GM23338 (cell line): ENCODE measurements at regions not wholly inside any gene's neighbourhood (a gene's known extent, or its start where the extent isn't known, plus 50 kb on each side); places are given as distances from the start of the nearest gene placed in this dataset.

Experiments
- ATAC-seq: fragments of 200-7000 bp; cut with Tn5 transposase; 3 replicates; pipeline ENCODE4 v1.9.1; 2020
- DNase-seq: peaks from one replicate; pipeline ENCODE4 v3.0.0-alpha.2; 2015; ENCODE audit warnings: low spot score
- H2AFZ ChIP-seq: fragments of 200-600 bp; sonication (generic); 2 replicates; pipeline ENCODE4 v1.8.0; 2016; ENCODE audit warnings: antibody characterized with exemption, mild to moderate bottlenecking, moderate library complexity
- H3F3A ChIP-seq: fragments of 200-600 bp; sonication (generic); replicated peaks from 2 replicates; pipeline ENCODE4 v1.8.0; 2017; ENCODE audit warnings: antibody characterized with exemption, mixed run types, low read depth
- H3K27ac ChIP-seq: fragments of 200-600 bp; sonication (generic); 2 replicates; pipeline ENCODE4 v1.6.1; 2016; ENCODE audit warnings: low read depth
- H3K27me3 ChIP-seq: fragments of 200-600 bp; sonication (generic); 2 replicates; pipeline ENCODE4 v1.8.0; 2016; ENCODE audit warnings: mild to moderate bottlenecking, mixed run types, moderate library complexity; ENCODE audit not compliant: insufficient read depth
- H3K36me3 ChIP-seq: fragments of 200-600 bp; sonication (generic); 2 replicates; pipeline ENCODE4 v1.8.0; 2016; ENCODE audit warnings: mild to moderate bottlenecking; ENCODE audit not compliant: insufficient read depth
- H3K4me1 ChIP-seq: fragments of 200-600 bp; sonication (generic); 2 replicates; pipeline ENCODE4 v1.8.0; 2016; ENCODE audit warnings: mild to moderate bottlenecking, moderate library complexity; ENCODE audit not compliant: insufficient read depth
- H3K4me2 ChIP-seq: fragments of 200-600 bp; sonication (generic); 2 replicates; pipeline ENCODE4 v1.7.1; 2017; ENCODE audit warnings: mixed run types
- H3K4me3 ChIP-seq: fragments of 200-600 bp; sonication (generic); 2 replicates; pipeline ENCODE4 v1.6.1; 2016; ENCODE audit warnings: mixed run types
- H3K79me2 ChIP-seq: fragments of 200-600 bp; sonication (generic); replicated peaks from 2 replicates; pipeline ENCODE4 v1.8.0; 2017; ENCODE audit warnings: mild to moderate bottlenecking; ENCODE audit not compliant: insufficient read depth
- H3K9me2 ChIP-seq: fragments of 200-600 bp; sonication (generic); 2 replicates; pipeline ENCODE4 v1.8.0; 2017; ENCODE audit not compliant: insufficient read depth
- H4K20me1 ChIP-seq: fragments of 200-600 bp; sonication (generic); replicated peaks from 2 replicates; pipeline ENCODE4 v1.8.0; 2017; ENCODE audit warnings: mild to moderate bottlenecking; ENCODE audit not compliant: insufficient read depth
- H3K27ac Mint-ChIP-seq: 2 replicates; pipeline ENCODE4 v1.8.0; 2020; ENCODE audit warnings: inconsistent platforms, mild to moderate bottlenecking, moderate library complexity, mixed read lengths
- H3K27me3 Mint-ChIP-seq: 3 replicates; pipeline ENCODE4 v1.8.0; 2022; ENCODE audit warnings: low read depth, mild to moderate bottlenecking, moderate library complexity, mixed read lengths, inconsistent platforms; ENCODE audit not compliant: insufficient read depth, poor library complexity
- H3K36me3 Mint-ChIP-seq: 3 replicates; pipeline ENCODE4 v1.8.0; 2021; ENCODE audit warnings: low read depth, mild to moderate bottlenecking, inconsistent platforms, moderate library complexity, mixed read lengths
- H3K4me1 Mint-ChIP-seq: 3 replicates; pipeline ENCODE4 v1.8.0; 2020; ENCODE audit warnings: mild to moderate bottlenecking, inconsistent platforms, mixed read lengths
- H3K4me3 Mint-ChIP-seq: 3 replicates; pipeline ENCODE4 v1.8.0; 2021; ENCODE audit warnings: moderate library complexity, mild to moderate bottlenecking, inconsistent platforms, mixed read lengths
- H3K9me3 Mint-ChIP-seq: 3 replicates; pipeline ENCODE4 v1.8.0; 2020; ENCODE audit warnings: moderate library complexity, mild to moderate bottlenecking, inconsistent platforms, mixed read lengths
- CREB1 ChIP-seq: fragments of 250-450 bp; sonication (Bioruptor Pico); IDR thresholded peaks from 2 replicates; pipeline ENCODE4 v1.5.0; 2020; ENCODE audit warnings: low read depth, mild to moderate bottlenecking, moderate library complexity
- CTCF ChIP-seq, 2 experiments: fragments of 200-600 bp in 1 of 2; sonication (generic) in 1 of 2; conservative IDR thresholded peaks; 2 replicates each; pipeline versions ENCODE4 v1.5.1 to v1.6.1; 2016 to 2017; ENCODE audit warnings: antibody characterized with exemption in 2 of 2, low read depth in 2 of 2, mild to moderate bottlenecking in 2 of 2, moderate library complexity in 1 of 2
- ETS1 ChIP-seq: IDR thresholded peaks from 2 replicates; pipeline ENCODE4 v1.6.1; 2016; ENCODE audit warnings: antibody characterized with exemption
- EZH2 ChIP-seq: fragments of 200-600 bp; sonication (generic); IDR thresholded peaks from one replicate; pipeline ENCODE4 v1.8.0; 2017; ENCODE audit warnings: antibody characterized with exemption, mild to moderate bottlenecking, low read depth; ENCODE audit not compliant: unreplicated experiment
- EZH2phosphoT487 ChIP-seq: fragments of 200-600 bp; sonication (generic); IDR thresholded peaks from one replicate; pipeline ENCODE4 v1.8.1; 2018; ENCODE audit warnings: antibody characterized with exemption; ENCODE audit not compliant: unreplicated experiment
- JUNB ChIP-seq: IDR thresholded peaks from one replicate; pipeline ENCODE4 v1.6.1; 2016; ENCODE audit warnings: antibody characterized with exemption; ENCODE audit not compliant: unreplicated experiment
- NANOG ChIP-seq: IDR thresholded peaks from 2 replicates; pipeline ENCODE4 v1.6.1; 2016; ENCODE audit warnings: antibody characterized with exemption, borderline replicate concordance
- POLR2AphosphoS5 ChIP-seq: IDR thresholded peaks from 2 replicates; pipeline ENCODE4 v1.6.1; 2016; ENCODE audit warnings: antibody characterized with exemption, low read depth
- STAT1 ChIP-seq: IDR thresholded peaks from one replicate; pipeline ENCODE4 v1.6.1; 2016; ENCODE audit warnings: antibody characterized with exemption; ENCODE audit not compliant: unreplicated experiment
- ZNF114 ChIP-seq: fragments of 250-450 bp; sonication (Bioruptor Pico); IDR thresholded peaks from 2 replicates; pipeline ENCODE4 v1.5.0; 2020; ENCODE audit warnings: mild to moderate bottlenecking, moderate library complexity
- ZNF331 ChIP-seq: fragments of 250-450 bp; sonication (Bioruptor Pico); IDR thresholded peaks from 2 replicates; pipeline ENCODE4 v1.5.0; 2020; ENCODE audit warnings: low read depth, mild to moderate bottlenecking, moderate library complexity
- TF ChIP-seq, protein P1 (sequence below): IDR thresholded peaks from one replicate; pipeline ENCODE4 v1.6.1; 2018; ENCODE audit warnings: antibody characterized with exemption; ENCODE audit not compliant: unreplicated experiment
- TF ChIP-seq, protein P2 (sequence below): fragments of 250-450 bp; sonication (Bioruptor Pico); IDR thresholded peaks from 2 replicates; pipeline ENCODE4 v1.5.0; 2020; ENCODE audit warnings: mild to moderate bottlenecking, moderate library complexity

- Mint-ChIP-seq H3K27me3 (peaks cover 3% of the 10 kb centered on the region), H3K36me3 (no peaks in the 10 kb centered on the region), H3K4me1 (peaks cover 19% of the 10 kb centered on the region), H3K4me3 (no peak overlapping the region), H3K27ac (no peak overlapping the region), H3K9me3 (no peaks in the 10 kb centered on the region)
- Histone ChIP-seq H3K27me3 (no peaks in the 10 kb centered on the region), H3F3A (peaks cover 3% of the 10 kb centered on the region; the same call in 1 of the 2 replicates), H2AFZ (no peak overlapping the region; the same call in 1 of the 2 replicates), H3K27ac (no peak overlapping the region), H3K4me2 (no peak overlapping the region), H3K4me1 (peaks cover 18% of the 10 kb centered on the region), H3K4me3 (no peak overlapping the region), H3K79me2 (no peaks in the 10 kb centered on the region), H4K20me1 (no peaks in the 10 kb centered on the region), H3K36me3 (no peaks in the 10 kb centered on the region), H3K9me2 (no peaks in the 10 kb centered on the region)
- DNase-seq = no peak
- no peak for ATAC-seq
- TF ChIP-seq NANOG = no peak
- no peak for TF ChIP-seq POLR2AphosphoS5
- TF ChIP-seq EZH2 = no peak
- no peak for TF ChIP-seq EZH2phosphoT487
- TF ChIP-seq ZNF114 (CRISPR knock-in tag) = no peak
- TF ChIP-seq STAT1 = no peak
- TF ChIP-seq, protein P1, sequence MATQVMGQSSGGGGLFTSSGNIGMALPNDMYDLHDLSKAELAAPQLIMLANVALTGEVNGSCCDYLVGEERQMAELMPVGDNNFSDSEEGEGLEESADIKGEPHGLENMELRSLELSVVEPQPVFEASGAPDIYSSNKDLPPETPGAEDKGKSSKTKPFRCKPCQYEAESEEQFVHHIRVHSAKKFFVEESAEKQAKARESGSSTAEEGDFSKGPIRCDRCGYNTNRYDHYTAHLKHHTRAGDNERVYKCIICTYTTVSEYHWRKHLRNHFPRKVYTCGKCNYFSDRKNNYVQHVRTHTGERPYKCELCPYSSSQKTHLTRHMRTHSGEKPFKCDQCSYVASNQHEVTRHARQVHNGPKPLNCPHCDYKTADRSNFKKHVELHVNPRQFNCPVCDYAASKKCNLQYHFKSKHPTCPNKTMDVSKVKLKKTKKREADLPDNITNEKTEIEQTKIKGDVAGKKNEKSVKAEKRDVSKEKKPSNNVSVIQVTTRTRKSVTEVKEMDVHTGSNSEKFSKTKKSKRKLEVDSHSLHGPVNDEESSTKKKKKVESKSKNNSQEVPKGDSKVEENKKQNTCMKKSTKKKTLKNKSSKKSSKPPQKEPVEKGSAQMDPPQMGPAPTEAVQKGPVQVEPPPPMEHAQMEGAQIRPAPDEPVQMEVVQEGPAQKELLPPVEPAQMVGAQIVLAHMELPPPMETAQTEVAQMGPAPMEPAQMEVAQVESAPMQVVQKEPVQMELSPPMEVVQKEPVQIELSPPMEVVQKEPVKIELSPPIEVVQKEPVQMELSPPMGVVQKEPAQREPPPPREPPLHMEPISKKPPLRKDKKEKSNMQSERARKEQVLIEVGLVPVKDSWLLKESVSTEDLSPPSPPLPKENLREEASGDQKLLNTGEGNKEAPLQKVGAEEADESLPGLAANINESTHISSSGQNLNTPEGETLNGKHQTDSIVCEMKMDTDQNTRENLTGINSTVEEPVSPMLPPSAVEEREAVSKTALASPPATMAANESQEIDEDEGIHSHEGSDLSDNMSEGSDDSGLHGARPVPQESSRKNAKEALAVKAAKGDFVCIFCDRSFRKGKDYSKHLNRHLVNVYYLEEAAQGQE = no peak
- no peak for TF ChIP-seq ETS1
- no peak for TF ChIP-seq CREB1 (CRISPR knock-in tag)
- no peak for TF ChIP-seq CTCF (conservative IDR thresholded peaks at IDR 0.05; ENCODE audit: low read depth in 2 of 2)
- TF ChIP-seq ZNF331 (CRISPR knock-in tag) = no peak
- no peak for TF ChIP-seq JUNB
- TF ChIP-seq, protein P2, sequence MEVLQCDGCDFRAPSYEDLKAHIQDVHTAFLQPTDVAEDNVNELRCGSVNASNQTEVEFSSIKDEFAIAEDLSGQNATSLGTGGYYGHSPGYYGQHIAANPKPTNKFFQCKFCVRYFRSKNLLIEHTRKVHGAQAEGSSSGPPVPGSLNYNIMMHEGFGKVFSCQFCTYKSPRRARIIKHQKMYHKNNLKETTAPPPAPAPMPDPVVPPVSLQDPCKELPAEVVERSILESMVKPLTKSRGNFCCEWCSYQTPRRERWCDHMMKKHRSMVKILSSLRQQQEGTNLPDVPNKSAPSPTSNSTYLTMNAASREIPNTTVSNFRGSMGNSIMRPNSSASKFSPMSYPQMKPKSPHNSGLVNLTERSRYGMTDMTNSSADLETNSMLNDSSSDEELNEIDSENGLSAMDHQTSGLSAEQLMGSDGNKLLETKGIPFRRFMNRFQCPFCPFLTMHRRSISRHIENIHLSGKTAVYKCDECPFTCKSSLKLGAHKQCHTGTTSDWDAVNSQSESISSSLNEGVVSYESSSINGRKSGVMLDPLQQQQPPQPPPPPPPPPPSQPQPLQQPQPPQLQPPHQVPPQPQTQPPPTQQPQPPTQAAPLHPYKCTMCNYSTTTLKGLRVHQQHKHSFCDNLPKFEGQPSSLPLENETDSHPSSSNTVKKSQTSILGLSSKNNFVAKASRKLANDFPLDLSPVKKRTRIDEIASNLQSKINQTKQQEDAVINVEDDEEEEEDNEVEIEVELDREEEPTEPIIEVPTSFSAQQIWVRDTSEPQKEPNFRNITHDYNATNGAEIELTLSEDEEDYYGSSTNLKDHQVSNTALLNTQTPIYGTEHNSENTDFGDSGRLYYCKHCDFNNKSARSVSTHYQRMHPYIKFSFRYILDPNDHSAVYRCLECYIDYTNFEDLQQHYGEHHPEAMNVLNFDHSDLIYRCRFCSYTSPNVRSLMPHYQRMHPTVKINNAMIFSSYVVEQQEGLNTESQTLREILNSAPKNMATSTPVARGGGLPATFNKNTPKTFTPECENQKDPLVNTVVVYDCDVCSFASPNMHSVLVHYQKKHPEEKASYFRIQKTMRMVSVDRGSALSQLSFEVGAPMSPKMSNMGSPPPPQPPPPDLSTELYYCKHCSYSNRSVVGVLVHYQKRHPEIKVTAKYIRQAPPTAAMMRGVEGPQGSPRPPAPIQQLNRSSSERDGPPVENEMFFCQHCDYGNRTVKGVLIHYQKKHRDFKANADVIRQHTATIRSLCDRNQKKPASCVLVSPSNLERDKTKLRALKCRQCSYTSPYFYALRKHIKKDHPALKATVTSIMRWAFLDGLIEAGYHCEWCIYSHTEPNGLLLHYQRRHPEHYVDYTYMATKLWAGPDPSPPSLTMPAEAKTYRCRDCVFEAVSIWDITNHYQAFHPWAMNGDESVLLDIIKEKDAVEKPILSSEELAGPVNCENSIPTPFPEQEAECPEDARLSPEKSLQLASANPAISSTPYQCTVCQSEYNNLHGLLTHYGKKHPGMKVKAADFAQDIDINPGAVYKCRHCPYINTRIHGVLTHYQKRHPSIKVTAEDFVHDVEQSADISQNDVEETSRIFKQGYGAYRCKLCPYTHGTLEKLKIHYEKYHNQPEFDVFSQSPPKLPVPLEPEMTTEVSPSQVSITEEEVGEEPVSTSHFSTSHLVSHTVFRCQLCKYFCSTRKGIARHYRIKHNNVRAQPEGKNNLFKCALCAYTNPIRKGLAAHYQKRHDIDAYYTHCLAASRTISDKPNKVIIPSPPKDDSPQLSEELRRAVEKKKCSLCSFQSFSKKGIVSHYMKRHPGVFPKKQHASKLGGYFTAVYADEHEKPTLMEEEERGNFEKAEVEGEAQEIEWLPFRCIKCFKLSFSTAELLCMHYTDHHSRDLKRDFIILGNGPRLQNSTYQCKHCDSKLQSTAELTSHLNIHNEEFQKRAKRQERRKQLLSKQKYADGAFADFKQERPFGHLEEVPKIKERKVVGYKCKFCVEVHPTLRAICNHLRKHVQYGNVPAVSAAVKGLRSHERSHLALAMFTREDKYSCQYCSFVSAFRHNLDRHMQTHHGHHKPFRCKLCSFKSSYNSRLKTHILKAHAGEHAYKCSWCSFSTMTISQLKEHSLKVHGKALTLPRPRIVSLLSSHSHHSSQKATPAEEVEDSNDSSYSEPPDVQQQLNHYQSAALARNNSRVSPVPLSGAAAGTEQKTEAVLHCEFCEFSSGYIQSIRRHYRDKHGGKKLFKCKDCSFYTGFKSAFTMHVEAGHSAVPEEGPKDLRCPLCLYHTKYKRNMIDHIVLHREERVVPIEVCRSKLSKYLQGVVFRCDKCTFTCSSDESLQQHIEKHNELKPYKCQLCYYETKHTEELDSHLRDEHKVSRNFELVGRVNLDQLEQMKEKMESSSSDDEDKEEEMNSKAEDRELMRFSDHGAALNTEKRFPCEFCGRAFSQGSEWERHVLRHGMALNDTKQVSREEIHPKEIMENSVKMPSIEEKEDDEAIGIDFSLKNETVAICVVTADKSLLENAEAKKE (CRISPR knock-in tag) = no peak
Measured at GRCh38 chr2:16170675-16171424, 230.5 kb downstream of the MYCN start.
